ENCODE measurements at regions not wholly inside any gene's neighbourhood (a gene's known extent, or its start where the extent isn't known, plus 50 kb on each side); places are given as distances from the start of the nearest gene placed in this dataset.

DNA sequence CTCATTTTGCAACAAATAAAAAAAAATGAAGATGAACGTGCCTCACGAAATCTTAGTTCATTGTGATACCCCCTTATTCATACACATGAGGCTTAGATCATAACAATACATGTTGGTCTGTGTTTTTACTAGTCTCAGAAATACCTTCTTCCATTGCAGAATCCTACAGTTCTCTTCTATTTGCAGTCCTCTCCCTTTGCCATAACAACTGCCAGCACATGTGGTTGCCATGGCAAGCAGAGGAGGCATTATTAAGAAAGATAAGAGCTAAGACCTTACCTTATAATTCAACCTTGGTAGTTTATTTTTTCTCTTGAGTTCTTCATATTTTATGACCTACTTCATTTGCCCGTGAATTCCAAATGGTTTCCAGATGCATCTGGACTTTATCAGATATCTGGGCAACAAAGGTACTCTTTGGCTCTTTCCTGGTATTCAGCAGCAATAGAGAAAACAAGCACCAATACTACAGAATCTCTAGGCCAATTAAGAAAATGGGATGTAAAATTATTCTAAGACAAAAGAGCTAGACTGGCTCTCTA, 524.0 kb downstream of the CMPK2 start:
- H4K20me1 ChIP-seq (ENCODE audit: control insufficient read depth, insufficient read depth, insufficient read length) = no peaks in the 10 kb centered on the region
- no peak for DNase-seq
- H3K56ac ChIP-seq (ENCODE audit: insufficient read length, low read depth, low read length) = no peak overlapping the region
- H3K4me3 Mint-ChIP-seq = no peak overlapping the region
- peaks cover 11 to 13% of the 10 kb centered on the region in 2 experiments for H3K4me1 Mint-ChIP-seq
- no peaks in the 10 kb centered on the region for H3K9me3 Mint-ChIP-seq
- no peak overlapping the region for H3K4ac ChIP-seq (ENCODE audit: low read depth, low read length)
- H3K23ac ChIP-seq (ENCODE audit: insufficient read length, low read depth, low read length) = no peak overlapping the region
- no peaks in the 10 kb centered on the region for H3K23me2 ChIP-seq (ENCODE audit: insufficient read length, low read depth, low read length, poor library complexity, severe bottlenecking)
- H2BK5ac ChIP-seq (ENCODE audit: insufficient read length, low read length) = no peak overlapping the region
- H3K27ac ChIP-seq (ENCODE audit: insufficient read length, low read depth, low read length) = no peak overlapping the region
- no peak overlapping the region for H4K8ac ChIP-seq (replicated peaks; ENCODE audit: insufficient read length, low read depth, low read length)
- H3K79me2 ChIP-seq (ENCODE audit: insufficient read depth, low read length) = no peaks in the 10 kb centered on the region
- no peak overlapping the region for H2BK20ac ChIP-seq (ENCODE audit: low read depth, low read length, poor library complexity, severe bottlenecking)
- H3K9ac ChIP-seq (ENCODE audit: extremely low read depth, insufficient read length, low read length) = no peak overlapping the region
- H3T11ph ChIP-seq (ENCODE audit: low read length) = no peak overlapping the region
- TF ChIP-seq, protein P1, sequence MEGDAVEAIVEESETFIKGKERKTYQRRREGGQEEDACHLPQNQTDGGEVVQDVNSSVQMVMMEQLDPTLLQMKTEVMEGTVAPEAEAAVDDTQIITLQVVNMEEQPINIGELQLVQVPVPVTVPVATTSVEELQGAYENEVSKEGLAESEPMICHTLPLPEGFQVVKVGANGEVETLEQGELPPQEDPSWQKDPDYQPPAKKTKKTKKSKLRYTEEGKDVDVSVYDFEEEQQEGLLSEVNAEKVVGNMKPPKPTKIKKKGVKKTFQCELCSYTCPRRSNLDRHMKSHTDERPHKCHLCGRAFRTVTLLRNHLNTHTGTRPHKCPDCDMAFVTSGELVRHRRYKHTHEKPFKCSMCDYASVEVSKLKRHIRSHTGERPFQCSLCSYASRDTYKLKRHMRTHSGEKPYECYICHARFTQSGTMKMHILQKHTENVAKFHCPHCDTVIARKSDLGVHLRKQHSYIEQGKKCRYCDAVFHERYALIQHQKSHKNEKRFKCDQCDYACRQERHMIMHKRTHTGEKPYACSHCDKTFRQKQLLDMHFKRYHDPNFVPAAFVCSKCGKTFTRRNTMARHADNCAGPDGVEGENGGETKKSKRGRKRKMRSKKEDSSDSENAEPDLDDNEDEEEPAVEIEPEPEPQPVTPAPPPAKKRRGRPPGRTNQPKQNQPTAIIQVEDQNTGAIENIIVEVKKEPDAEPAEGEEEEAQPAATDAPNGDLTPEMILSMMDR (conservative IDR thresholded peaks at IDR 0.05) = no peak
- no peak overlapping the region for H2BK12ac ChIP-seq (ENCODE audit: insufficient read length, low read depth, low read length)
- H3K14ac ChIP-seq (ENCODE audit: insufficient read depth, low read length) = no peak overlapping the region
- H3K18ac ChIP-seq (ENCODE audit: insufficient read length, low read depth, low read length) = no peak overlapping the region
- H3K36me3 Mint-ChIP-seq (ENCODE audit: insufficient read depth in 1 of 3, low read depth in 3 of 3) = no peaks in the 10 kb centered on the region
- no peak overlapping the region for H3K4me2 ChIP-seq (ENCODE audit: insufficient read depth, insufficient read length, low read length)
- H3K9me3 ChIP-seq (ENCODE audit: control insufficient read depth, low read depth, low read length) = no peaks in the 10 kb centered on the region
- no peaks in the 10 kb centered on the region; the same call in 1 of the 2 replicates for H3K27me3 Mint-ChIP-seq (ENCODE audit: low read depth)
- peaks cover 3% of the 10 kb centered on the region; the same call in 1 of the 2 replicates for H3K4me1 ChIP-seq (ENCODE audit: insufficient read depth, low read length)
- no peak overlapping the region for H4K91ac ChIP-seq (ENCODE audit: insufficient read length, low read depth, low read length)
- H2BK15ac ChIP-seq (ENCODE audit: low read depth, low read length) = no peak overlapping the region
- H2AK5ac ChIP-seq (ENCODE audit: insufficient read length, low read length) = no peak overlapping the region
- H2BK120ac ChIP-seq (ENCODE audit: low read depth, low read length, poor library complexity, severe bottlenecking) = no peak overlapping the region
- no peaks in the 10 kb centered on the region for H3K79me1 ChIP-seq (ENCODE audit: insufficient read depth, low read depth, low read length, poor library complexity, severe bottlenecking)
- no CpG with 5 or more reads among the region's 3 CpGs for WGBS (ENCODE audit: extremely low coverage, insufficient read length, low lambda C conversion rate)
- no peak overlapping the region for H4K5ac ChIP-seq (ENCODE audit: insufficient read length, low read depth, low read length)
- H3K27ac Mint-ChIP-seq = no peak overlapping the region
- H2AFZ ChIP-seq (ENCODE audit: low read length) = no peak overlapping the region
- H3K27me3 ChIP-seq (ENCODE audit: insufficient read depth, low read length) = no peaks in the 10 kb centered on the region

All from H9 (cell line).